Astrocyte (in vitro differentiated cells and primary cell): ENCODE measurements at regions not wholly inside any gene's neighbourhood (a gene's known extent, or its start where the extent isn't known, plus 50 kb on each side); places are given as distances from the start of the nearest gene placed in this dataset.

Experiments used
- CTCF ChIP-seq: IDR thresholded peaks from 2 replicates; pipeline ENCODE4 v1.5.1; 2011; ENCODE audit warnings: low read depth, mild to moderate bottlenecking, inconsistent platforms, low read length, moderate library complexity; ENCODE audit not compliant: insufficient read depth
- EZH2 ChIP-seq: IDR thresholded peaks from 2 replicates; pipeline ENCODE4 v1.6.1; 2012; ENCODE audit warnings: mild to moderate bottlenecking, low read length, inconsistent platforms; ENCODE audit not compliant: insufficient read depth

- TF ChIP-seq CTCF (no peak), EZH2 (no peak)
These were observed 539.9 kb downstream of the HS3ST4 start for GRCh38 chr16:26231647-26232046.
